ENCODE measurements at regions not wholly inside any gene's neighbourhood (a gene's known extent, or its start where the extent isn't known, plus 50 kb on each side); places are given as distances from the start of the nearest gene placed in this dataset.

DNA sequence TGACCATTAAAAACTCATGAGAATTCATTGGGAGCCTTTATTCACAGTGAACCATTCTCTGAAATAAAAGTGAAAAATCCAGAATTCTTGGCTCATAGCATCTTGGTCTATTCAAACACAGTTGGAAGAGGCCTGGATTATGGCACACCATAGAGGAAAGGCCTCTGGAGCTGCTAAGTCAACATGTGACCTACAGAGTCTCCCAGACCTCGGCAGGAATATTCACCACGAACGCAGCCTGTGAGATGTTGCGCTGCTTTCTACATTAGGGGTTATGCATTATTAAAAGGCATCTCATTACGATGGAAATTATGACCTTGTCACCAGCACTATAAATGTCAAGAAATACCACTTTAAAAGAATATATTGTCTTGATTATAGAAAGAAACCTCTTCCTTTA lies 132.6 kb downstream of the EFNB2 start:
- H3K4me3 ChIP-seq (replicated peaks in 1 of 2; ENCODE audit: low read depth in 2 of 2, low read length in 2 of 2), result no peak overlapping the region
- TF ChIP-seq, protein P1, sequence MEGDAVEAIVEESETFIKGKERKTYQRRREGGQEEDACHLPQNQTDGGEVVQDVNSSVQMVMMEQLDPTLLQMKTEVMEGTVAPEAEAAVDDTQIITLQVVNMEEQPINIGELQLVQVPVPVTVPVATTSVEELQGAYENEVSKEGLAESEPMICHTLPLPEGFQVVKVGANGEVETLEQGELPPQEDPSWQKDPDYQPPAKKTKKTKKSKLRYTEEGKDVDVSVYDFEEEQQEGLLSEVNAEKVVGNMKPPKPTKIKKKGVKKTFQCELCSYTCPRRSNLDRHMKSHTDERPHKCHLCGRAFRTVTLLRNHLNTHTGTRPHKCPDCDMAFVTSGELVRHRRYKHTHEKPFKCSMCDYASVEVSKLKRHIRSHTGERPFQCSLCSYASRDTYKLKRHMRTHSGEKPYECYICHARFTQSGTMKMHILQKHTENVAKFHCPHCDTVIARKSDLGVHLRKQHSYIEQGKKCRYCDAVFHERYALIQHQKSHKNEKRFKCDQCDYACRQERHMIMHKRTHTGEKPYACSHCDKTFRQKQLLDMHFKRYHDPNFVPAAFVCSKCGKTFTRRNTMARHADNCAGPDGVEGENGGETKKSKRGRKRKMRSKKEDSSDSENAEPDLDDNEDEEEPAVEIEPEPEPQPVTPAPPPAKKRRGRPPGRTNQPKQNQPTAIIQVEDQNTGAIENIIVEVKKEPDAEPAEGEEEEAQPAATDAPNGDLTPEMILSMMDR (IDR thresholded peaks at IDR 0.05; ENCODE audit: low read depth, low read length), result no peak
- DNase-seq (ENCODE audit: low read depth in 2 of 2), result no peak

DNA sequence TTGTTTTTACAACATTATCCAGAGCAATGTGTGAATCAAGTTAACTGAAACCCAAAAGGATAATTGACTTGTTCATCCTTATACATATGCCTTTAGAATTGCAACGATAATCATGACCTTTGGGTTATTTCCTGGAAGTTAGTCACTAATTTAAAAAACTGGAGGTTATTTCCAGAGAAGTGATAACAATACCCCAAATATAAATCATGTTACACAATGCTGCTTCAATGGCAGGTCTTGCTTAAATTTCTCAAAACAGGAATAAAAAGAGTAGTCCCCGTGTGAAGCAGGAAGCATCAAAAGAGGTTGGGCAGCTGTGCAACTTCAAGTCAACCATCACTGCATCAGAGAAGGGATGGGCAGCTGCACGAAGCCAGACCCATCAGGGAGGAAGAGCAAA lies 134.4 kb downstream of the EFNB2 start:
- DNase-seq (ENCODE audit: low read depth in 2 of 2), result no peak
- TF ChIP-seq, protein P1 (IDR thresholded peaks at IDR 0.05; ENCODE audit: low read depth, low read length), result no peak
- H3K4me3 ChIP-seq (replicated peaks in 1 of 2; ENCODE audit: low read depth in 2 of 2, low read length in 2 of 2), result no peak overlapping the region

DNA sequence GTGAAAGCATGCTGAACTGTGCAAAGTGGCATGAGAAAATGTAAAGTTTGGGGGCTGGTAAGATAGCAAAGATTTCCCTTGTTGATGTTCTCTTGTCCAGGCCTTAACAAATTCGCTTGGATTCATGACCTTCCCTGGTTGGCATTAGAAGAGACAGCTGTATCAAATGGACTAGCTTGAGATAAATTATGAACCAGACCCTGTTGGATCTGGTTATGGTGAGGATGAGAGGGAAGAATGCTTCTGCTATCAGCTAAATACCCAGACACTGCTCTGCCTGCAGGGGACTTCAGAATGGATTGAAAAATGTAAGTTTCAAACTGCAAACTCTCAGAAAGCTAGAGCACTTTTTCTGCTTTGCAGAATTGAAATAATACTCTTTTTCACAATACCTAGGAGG lies 135.2 kb downstream of the EFNB2 start:
- TF ChIP-seq, protein P1 (IDR thresholded peaks at IDR 0.05; ENCODE audit: low read depth, low read length), result no peak
- H3K4me3 ChIP-seq (replicated peaks in 1 of 2; ENCODE audit: low read depth in 2 of 2, low read length in 2 of 2), result no peak overlapping the region
- DNase-seq (ENCODE audit: low read depth in 2 of 2), result no peak

- TF ChIP-seq, protein P1 (IDR thresholded peaks at IDR 0.05; ENCODE audit: low read depth, low read length), result no peak
- no peak overlapping the region for H3K4me3 ChIP-seq (replicated peaks in 1 of 2; ENCODE audit: low read depth in 2 of 2, low read length in 2 of 2)
- no peak for DNase-seq (ENCODE audit: low read depth in 2 of 2)
These were observed 137.2 kb downstream of the EFNB2 start for GRCh38 chr13:106398289-106398688.

DNA sequence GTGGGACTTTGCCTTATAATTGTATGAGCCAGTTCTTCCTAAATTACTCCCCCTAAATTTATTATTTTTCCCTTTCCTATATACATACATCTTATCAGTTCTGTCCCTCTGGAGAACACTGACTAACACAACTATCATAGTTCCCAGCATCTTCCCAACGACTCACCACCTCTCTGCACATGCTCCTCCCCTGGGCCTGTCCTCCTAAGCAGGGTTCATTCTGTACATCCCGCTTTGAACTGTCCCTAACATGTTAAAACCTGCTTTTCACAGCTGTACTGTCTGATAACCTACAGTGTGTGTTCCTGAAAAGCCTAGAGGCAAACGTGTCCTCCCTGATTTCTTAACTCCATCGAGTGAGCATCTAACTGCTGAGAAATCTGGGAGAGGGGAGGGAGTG lies 141.7 kb downstream of the EFNB2 start:
- TF ChIP-seq, protein P1 (IDR thresholded peaks at IDR 0.05; ENCODE audit: low read depth, low read length), result no peak
- peak in 1 of 2 donors; percentile 67 for DNase-seq (ENCODE audit: low read depth in 2 of 2)
- H3K4me3 ChIP-seq (replicated peaks in 1 of 2; ENCODE audit: low read depth in 2 of 2, low read length in 2 of 2), result no peak overlapping the region

GRCh38 chr13:106391681-106392080 lies 143.8 kb downstream of the EFNB2 start:
- DNase-seq (ENCODE audit: low read depth in 2 of 2), result no peak
- TF ChIP-seq, protein P1 (IDR thresholded peaks at IDR 0.05; ENCODE audit: low read depth, low read length), result no peak
- no peak overlapping the region for H3K4me3 ChIP-seq (replicated peaks in 1 of 2; ENCODE audit: low read depth in 2 of 2, low read length in 2 of 2)

GRCh38 chr13:106391271-106391670 lies 144.2 kb downstream of the EFNB2 start:
- DNase-seq (ENCODE audit: low read depth in 2 of 2), result no peak
- TF ChIP-seq, protein P1 (IDR thresholded peaks at IDR 0.05; ENCODE audit: low read depth, low read length), result no peak
- no peak overlapping the region for H3K4me3 ChIP-seq (replicated peaks in 1 of 2; ENCODE audit: low read depth in 2 of 2, low read length in 2 of 2)
